ENCODE measurements at regions not wholly inside any gene's neighbourhood (a gene's known extent, or its start where the extent isn't known, plus 50 kb on each side); places are given as distances from the start of the nearest gene placed in this dataset.
"Not testable (repeated sequence)": the region's sequence is repeated elsewhere in the genome, so short reads cannot be mapped to it uniquely, and the experiment has no call there.

DNA sequence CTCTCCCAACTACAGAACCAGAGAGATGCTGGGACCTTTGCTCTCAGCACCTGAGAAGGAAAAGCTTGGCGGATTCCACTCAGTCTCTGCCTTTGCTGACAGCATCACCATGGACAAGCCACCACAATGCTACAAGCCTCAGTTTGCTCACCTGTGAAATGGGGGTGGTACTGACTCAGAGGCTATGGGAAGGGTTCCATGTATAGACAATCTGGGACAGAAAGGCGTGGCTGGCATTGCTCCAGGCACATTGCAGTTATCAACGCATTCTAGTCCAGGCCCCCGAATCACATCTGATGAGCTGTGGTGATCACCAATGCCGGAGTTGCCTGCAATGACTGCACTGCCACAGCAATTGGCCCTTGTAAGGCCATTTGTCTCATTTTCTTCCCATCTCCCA is 72.6 kb downstream of the ISX start:
- no peak for DNase-seq (ENCODE audit: low read depth in 2 of 2)

DNA sequence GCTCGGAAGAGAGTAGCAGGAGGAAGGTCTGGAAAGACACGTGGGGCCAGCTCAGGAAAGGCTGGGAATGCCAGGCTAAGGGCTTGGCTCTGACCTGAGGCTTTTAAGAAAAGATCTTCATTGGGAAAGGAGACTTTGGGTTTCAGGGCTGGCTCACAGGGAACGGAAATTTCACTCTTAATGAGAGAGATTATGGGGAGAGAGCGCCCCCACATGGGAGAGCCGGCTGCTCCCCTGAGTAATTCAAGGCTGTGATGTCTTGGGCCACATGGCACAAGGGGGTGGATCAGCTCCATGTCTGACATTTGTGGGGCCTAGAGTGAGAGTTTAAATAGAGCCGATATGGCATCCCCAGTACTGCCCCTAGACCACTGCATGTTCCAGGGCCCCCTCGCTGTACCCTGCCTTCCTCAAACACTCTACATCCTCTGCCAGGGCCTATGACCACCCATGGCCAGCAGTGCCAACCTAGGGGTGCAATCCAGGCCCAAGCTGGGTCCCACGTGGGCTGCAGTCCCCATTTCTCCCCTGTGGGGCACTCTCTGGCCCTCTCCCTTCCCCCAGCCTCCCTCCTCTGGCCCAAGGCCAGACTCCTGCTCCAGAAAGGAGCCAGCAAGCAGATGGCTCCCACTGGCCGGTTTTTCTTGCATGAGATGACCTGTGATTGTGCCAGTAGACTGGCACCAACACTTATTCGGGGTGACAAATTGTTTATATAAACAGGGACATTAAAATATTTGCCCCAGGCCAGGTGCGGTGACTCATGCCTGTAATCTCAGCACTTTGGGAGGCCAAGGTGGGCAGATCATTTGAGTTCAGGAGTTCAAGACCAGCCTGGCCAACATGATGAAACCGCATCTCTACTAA is 75.2 kb downstream of the ISX start:
- no peak for DNase-seq (ENCODE audit: low read depth in 2 of 2)

DNA sequence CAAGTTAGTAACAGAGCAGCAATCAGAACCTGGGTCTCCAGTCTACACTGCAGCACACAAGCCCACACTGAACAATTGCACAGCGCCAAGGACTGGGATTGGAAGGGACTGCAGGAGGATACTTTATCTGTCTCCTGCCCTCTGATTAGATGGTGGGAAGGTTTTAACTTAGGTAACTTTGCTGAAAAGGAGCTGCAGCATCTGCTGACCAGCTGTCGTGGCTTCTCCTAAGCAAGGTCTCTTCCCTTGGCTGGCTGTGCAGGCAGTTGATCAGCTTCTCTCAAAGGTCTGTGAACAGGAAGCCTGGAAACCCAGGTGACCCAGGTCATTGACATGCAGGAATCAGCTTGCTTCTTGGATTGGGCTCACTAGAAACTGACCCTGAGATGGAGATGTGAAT is 82.4 kb downstream of the ISX start:
- no peak for DNase-seq (ENCODE audit: low read depth in 2 of 2)

DNA sequence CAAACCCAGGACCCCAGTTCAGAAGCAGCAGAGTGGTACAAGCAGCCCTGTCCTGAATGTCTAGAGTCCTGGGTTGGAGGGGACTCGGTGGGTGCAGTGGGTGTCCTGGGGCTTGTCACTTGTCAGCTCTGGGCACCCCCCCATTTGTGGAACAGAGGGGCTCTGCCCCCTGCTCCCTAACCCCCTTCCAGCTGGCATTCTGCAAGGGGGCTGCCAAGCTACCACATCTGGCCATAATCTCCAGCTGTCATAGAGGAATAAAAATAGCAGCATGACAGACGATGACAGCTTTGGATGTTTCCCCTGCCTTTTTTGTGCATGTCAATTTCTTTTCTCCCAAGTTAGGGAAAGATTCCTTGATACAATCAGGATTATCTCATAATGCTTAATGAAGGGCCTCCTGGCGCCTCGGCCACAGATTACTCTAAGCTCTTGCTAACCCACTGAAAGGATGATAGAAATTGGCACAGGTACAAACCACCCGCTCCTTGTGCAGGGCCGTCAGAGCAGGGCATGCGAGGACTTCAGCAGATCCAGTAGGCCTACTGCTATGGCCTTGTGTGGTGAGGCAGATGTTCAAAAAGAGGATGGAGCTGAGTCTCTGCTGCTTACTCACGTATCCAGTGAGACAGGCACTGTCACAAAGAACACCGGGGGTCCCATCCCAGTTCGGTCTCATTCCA is 83.0 kb downstream of the ISX start:
- no peak for DNase-seq (ENCODE audit: low read depth in 2 of 2)

DNA sequence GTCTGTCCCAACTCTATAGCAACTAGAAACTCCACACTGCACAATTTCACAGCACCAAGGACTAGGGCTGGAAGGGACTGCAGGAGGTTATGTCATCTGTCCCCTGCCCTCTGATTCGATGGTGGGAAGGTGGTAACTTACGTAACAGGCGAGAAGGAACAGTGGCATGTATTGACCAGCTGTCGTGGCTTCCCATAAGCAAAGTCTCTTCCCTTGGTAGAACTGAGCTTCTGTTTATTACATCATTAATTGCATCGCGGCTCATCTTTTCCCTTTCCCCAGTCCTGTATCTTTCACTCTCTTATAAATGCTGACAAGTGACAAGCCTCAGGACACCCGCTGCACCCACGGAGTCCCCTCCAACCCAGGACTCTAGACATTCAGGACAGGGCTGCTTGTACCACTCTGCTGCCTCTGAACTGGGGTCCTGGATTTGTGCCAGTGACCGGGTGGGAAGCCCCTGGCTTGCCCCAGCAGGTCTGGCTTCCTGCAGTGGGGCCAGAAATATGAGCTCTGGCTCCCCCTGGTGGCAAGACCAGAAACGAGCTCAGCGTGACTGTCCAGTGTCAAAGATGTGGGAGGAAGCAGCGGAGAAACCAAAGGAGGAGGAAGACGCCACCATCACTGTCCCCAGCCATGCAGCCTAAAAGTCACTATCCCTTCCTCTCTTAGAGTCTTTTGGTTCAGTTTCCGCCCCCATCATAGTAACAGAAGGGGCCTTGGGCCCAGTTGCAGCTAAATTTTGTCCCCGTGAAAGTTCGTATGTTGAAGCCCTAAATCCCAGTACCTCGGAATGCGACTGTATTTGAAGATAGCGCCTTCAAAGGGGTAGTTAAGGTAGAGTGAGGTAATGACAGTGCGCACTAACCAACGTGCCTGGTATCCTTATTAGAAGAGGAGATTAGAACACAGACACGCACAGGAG is 84.5 kb downstream of the ISX start:
- DNase-seq (ENCODE audit: low read depth in 2 of 2), result peak; percentile 2 to 4

DNA sequence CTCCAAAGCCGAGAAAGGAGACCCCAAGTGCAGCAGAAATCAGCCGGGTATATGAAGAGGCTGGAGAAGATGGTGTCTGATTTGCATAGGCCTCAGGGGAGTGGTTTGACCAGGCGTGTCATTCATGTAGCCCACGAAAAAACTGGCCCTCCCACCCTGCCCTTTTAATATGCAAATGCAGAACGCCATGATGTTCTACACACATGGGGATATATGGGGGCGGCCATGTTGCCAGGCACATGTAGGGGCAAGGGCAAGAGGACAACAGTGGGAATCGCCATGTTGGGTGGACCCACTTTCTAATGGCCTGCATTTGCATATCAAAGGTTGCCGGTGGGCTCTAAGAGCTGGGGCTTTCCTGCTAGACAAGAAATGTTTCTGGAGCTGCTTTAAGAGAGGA is 86.4 kb downstream of the ISX start:
- DNase-seq (ENCODE audit: low read depth in 2 of 2), result no peak

DNA sequence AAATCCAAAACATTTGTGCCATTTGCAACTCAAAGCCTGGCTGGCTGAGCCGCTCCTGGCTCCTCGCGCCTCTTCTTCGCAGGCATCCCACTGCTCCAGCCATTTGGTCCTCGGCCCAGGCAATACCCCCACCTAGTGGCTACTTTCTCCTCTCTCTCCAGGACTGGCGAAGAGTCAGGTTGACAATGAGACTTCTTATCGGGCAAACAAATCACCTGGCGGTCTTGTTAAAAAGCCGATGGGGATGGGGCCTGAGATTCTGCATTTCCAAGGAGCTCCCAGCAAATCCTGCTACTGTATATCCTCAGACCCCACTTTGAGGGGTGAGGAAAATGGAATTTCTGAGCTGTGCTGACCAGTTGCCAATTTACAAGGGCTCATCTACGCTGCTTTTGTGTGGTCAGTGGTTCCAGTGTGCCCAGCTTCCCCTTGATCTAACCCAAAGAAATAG is 89.0 kb downstream of the ISX start:
- DNase-seq (ENCODE audit: low read depth in 2 of 2), result no peak

DNA sequence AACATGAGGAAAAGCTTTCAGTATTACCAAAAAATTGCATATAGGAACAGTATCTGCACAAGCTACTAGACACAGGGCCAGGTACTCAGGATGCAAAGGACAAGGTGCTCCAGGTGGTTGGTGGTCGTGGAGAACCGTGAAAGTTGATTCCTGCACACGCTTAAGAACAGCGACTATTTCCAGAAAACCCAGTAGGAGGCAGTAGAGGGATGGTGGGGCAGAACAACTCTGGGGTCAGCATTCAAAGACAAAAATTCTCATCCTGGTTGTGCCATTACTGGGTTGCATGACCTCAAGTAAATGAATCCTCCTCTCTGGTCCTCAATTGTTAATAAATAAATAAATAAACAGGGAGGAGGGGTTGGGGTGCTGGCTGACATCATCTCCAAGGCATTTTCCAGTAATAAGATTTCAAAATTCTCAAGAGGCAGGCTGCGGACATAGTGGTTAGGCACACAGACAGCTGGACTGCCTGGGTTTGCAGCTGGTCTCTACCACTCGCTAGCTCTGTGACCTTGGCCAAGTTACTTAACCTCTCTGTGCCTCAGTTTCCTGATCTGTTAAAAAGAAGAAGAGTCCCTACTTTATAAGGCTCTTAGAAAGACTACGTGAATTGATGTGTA is 89.6 kb downstream of the ISX start:
- DNase-seq (ENCODE audit: low read depth in 2 of 2), result no peak

DNA sequence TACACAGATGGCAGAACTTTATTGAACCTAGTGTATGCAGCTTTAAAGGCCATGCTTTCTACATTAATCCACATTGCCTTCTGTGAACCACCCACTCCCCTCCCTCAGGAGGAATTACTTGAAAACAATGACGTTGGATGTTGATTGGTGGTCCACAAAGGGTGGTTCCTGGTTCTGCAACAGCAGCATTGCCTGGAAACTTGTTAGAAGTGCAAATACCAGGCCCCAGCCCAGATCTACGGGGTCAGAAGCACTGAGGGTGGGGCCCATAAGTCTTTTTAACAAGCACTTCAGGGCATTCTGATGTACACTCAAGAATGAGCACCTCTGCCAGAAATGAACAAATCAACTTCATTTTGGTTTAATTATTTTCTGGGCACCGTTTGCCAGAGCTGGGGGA is 91.0 kb downstream of the ISX start:
- no peak for DNase-seq (ENCODE audit: low read depth in 2 of 2)

DNA sequence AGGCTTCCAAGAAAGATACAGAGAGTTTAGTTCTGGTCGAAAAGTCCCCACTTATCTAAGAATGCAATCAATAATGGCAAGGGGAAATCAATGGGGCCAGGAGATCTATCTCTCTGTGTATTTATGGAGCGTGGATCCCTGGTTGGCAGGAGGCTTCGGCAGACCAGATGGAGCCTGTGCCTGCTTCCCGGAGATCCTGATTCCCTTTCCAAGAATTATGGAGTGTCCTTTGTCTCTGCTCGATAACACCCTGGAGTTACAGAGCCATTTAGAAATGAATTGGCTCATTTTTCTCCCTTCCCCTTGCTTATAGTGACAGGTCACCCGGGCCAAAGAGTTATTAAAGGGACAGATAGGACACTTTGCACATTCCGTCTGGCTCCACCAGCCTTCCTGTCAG is 92.4 kb downstream of the ISX start:
- DNase-seq (ENCODE audit: low read depth in 2 of 2), result no peak

DNA sequence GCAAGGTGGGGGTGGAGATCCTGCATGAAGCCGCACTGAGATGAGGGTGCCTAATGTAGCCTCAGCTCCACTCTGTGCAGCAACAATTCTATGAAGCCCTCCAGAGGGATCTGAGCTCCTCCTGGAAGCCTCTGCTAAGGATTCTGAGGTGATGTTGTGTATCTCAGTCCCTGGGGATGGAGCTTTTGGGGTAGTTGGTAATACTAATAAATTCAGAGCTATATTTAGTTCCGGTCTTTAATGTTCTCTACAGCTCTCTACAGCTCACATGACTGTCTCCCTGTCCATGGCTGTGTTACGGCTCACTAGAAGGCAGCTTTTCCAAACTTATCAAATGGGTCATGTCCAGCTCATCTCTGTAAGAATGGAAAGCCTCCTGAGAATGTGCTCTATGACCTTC is 93.4 kb downstream of the ISX start:
- DNase-seq (ENCODE audit: low read depth in 2 of 2), result no peak

DNA sequence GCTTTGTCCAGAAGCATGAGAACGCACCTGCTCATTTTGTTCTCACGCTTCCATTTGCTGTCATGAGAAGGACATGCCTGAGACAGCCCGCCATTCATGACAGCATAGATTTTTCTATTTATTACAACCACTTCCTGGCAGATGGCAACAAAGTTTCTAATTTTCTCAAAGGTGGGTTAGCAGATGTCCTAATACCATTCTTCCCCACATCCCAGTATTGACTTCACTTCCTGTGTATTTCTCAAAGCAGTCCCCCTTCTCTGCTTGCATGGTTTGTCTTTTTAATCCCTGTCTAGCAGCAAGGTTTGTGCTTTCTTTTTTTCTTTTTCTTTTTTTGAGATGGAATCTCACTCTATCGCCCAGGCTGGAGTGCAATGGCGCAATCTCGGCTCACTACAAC is 94.3 kb downstream of the ISX start:
- DNase-seq (ENCODE audit: low read depth in 2 of 2), result no peak

DNA sequence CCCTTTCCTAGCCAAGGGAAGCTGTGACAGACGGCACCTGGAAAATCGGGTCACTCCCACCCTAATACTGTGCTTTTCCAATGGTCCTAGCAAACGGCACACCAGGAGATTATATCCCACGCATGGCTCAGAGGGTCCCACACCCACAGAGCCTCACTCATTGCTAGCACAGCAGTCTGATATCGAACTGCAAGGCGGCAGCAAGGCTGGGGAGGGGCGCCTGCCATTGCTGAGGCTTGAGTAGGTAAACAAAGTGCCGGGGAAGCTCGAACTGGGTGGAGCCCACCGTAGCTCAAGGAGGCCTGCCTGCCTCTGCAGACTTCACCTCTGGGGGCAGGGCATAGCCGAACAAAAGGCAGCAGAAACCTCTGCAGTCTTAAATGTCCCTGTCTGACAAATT is 91.4 kb upstream of the HMGXB4 start:
- not testable (repeated sequence) for DNase-seq (ENCODE audit: low read depth in 2 of 2)

DNA sequence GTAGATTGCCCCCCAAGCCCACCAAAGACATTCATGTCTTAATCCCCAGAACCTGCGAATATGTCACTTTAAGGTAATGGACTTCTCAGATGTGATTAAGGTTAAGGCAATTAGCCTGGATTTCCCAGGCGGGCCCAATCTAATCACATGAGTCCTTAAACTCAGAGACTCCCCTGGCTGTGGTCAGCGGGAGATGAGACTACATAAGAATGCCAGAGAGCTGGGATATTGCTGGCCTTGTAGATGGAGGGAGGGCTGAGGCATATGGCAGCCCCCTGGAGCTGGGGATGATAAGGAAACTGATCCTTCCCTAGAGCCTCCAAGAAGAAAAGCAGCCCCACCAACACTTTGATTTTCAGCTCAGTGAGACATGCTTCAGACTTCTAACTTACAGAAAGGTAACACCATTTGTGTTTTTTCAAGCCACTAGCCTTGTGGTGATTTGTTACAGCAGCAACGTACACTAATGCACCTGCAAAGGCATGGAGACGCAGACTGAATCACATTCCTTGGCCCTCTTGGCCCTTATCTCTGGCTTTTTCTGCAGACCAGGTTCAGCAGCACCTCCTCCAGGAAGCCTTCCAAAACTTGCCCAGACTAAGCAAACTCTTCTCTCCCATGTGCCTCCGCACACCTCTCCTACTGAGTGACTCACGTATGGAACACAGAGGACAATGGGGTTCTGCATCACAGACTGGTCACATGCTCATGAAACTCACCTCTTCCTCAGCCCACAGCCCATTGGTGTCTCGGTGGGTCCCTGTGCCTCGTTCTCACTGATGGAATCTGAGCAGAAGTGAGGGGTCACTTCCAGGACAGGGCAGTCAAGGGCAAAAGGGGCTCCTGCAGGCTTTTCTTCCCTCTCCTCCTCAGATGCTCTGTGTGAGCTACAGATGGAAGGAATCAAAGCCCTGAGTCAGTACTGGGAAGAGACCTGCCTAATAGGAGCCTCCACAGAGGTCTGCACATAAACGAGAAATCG is 86.3 kb upstream of the HMGXB4 start:
- no peak for DNase-seq (ENCODE audit: low read depth in 2 of 2)

DNA sequence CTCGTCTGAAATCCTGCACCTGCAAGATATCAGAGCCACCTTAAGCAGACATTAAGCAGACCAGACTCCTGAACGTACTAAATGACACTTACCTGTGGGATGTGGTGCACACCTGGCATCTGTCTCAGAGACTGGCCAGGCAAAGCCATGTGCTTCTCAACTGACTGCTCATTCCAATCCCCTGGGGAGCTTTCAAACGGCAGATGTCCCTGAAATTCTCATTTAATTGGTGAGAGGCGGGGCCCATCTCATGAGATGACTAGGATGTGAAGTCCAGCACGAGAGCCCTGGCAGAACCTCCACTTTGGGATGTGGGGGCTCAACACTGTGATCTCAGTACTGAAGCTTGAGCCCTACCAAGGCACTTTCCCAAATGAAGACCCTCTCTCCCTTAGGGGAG is 84.9 kb upstream of the HMGXB4 start:
- DNase-seq (ENCODE audit: low read depth in 2 of 2), result no peak

DNA sequence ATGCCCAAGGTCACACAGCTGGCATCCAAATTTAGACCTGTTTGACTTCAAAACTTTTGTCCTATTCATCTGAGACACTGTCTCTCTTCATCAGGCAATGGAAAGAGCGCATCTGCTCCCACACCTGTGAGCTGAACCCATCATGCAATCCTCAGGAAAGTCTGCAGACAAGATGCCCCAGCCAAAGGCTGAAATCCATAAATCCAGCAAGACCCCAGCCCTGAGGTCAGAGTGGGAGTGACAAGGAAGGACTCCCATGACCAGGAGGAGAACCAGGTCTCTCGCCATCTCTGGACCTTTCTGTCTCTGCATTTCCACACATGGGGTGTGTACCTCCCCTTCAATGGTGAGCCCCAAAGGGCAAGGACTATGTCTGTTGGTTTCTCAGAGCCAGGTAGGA is 83.6 kb upstream of the HMGXB4 start:
- DNase-seq (ENCODE audit: low read depth in 2 of 2), result no peak

DNA sequence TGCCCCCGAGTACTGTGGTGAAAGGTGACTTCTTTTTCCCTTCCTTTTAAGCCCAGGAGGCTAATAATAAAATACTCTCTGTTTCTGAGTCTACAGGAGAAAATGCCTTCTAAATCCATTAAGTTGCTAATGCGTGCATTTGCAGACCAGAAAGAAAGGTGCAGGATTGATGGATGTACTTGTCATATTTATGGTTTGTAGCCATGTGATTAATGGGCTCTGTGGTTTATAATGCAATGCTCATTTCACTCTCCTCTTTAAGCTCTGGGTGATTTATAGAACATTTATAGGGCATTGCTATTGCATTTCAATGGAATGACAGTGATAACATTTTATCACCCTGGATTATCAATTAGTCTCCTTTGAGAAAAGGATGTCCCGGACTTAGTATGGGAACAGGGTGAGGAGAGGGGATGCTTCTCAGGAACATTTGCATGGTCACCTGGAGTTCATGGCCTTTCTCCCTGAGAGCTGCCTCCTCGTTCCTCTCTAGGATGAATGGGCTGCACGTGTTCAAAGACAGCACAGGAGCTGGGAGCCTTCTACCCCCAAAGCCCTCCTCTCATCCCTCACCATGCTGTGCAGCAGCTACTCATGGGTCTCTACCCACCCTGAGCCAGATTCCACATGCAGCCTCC is 82.8 kb upstream of the HMGXB4 start:
- DNase-seq (ENCODE audit: low read depth in 2 of 2), result no peak

DNA sequence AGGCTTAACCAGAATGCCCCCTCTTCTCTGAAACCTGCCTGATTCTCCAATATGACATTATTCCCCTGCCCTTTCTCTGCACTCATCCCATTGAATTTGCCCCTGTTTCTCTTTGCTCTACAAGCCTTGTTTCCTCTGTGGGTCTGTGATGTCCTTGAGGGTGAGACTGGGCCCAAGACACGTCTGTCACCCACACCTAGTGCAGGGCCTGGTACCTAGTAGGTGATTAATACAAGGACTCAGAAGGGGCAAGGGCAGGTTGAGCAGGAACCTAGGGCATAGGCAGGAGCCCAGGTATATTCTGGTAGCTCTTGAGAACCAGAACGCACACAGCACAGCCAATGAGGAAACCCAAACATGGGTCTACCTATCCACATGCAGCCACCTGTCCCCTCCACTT is 81.9 kb upstream of the HMGXB4 start:
- DNase-seq (ENCODE audit: low read depth in 2 of 2), result no peak

DNA sequence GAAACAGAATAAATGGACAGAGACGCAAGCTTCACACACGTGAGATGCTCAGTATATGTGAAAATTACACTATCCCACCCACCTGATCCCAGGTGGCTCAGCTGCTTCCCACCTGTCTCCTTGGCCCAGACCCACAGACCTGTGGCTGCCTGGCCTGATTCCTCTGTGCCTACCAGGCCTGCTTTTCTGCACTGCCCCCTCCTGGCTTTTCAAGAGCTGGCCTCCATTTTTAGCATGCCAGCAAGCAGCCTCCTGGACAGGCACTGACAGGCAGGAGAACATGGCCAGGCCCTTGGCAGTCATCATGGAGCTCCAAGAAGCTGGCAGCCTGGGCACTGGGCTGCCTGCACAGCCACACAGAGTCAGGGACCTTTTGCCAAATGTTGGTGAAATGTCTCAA is 79.5 kb upstream of the HMGXB4 start:
- DNase-seq (ENCODE audit: low read depth in 2 of 2), result no peak

DNA sequence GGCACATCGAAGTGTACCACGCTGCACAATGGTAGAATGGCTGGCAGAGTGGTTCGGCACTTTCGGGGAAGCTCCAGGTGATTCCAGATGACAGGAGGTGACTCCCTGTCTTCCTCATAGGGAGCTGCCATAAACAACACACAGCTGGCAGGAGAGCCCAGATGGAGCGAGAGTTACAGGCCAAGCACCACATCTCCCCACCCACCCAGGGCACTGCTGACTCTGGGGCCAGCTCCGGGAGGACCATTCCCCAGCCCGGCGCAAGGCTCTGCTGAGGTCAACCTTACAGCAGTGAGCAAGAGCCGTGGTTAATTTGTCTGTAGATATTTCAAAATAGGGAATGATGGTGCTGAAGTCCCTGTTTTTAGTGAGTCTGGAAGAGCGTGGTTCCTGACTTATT is 78.8 kb upstream of the HMGXB4 start:
- DNase-seq (ENCODE audit: low read depth in 2 of 2), result no peak
